Prostate gland (tissue), 2 donors: ENCODE measurements at regions not wholly inside any gene's neighbourhood (a gene's known extent, or its start where the extent isn't known, plus 50 kb on each side); places are given as distances from the start of the nearest gene placed in this dataset.

Experiments
- DNase-seq: peaks from one replicate; pipeline ENCODE4 v3.0.0-alpha.2; 2019; ENCODE audit warnings: low spot score
- H3K27ac ChIP-seq, 2 donors: fragments of 200-600 bp; sonication (generic); 2 replicates each; pipeline ENCODE4 v1.5.1; 2017 to 2019
- H3K27me3 ChIP-seq: fragments of 200-600 bp; sonication (generic); replicated peaks from 2 replicates; pipeline ENCODE4 v1.5.1; 2019; ENCODE audit not compliant: insufficient read depth
- H3K36me3 ChIP-seq, 2 donors: fragments of 200-600 bp; sonication (generic); 1 replicate in 1 of 2; 2 replicates in 1 of 2; pipeline versions ENCODE4 v1.5.1 to v1.8.1; 2017 to 2019
- H3K4me1 ChIP-seq: fragments of 200-600 bp; sonication (generic); replicated peaks from 2 replicates; pipeline ENCODE4 v1.5.1; 2019
- H3K4me3 ChIP-seq, 2 donors: fragments of 200-600 bp; sonication (generic); 2 replicates each; pipeline ENCODE4 v1.5.1; 2017 to 2019
- H3K9me3 ChIP-seq: fragments of 200-600 bp; sonication (generic); 2 replicates; pipeline ENCODE4 v1.5.1; 2017
- CTCF ChIP-seq, 4 experiments: fragments of 200-600 bp in 2 of 4; fragments of 450-650 bp in 2 of 4; sonication (generic) in 2 of 4; IDR thresholded peaks; 1 replicate in 3 of 4; 2 replicates in 1 of 4; pipeline ENCODE4 v1.5.1; 2016 to 2019; ENCODE audit warnings: antibody characterized with exemption in 4 of 4, mild to moderate bottlenecking in 2 of 4, moderate library complexity in 2 of 4
- POLR2A ChIP-seq: fragments of 450-650 bp; IDR thresholded peaks from one replicate; pipeline ENCODE4 v1.6.1; 2016; ENCODE audit warnings: antibody characterized with exemption, mild to moderate bottlenecking
- POLR2AphosphoS5 ChIP-seq: sonication (generic); formaldehyde crosslinking; IDR thresholded peaks from one replicate; pipeline ENCODE4 v1.6.1; 2017; ENCODE audit warnings: antibody characterized with exemption
- WGBS: methylation state at CpG from one replicate; pipeline ENCODE4 v1.1.5; 2018; 5-methylcytosine and 5-hydroxymethylcytosine counted together
- intact Hi-C: fragments of 100-400 bp; cut with DNase I; formaldehyde crosslinking; loops from one replicate; pipeline ENCODE4 v1.14.2; 2022

- DNase-seq, result no peak
- H3K9me3 ChIP-seq, result no peaks in the 10 kb centered on the region
- 83% methylated on average over 4 of the region's 4 CpGs for WGBS
- TF ChIP-seq POLR2A (no peak), CTCF (IDR thresholded peaks at IDR 0.05) (no peak), POLR2AphosphoS5 (no peak)
- H3K27me3 ChIP-seq, result no peaks in the 10 kb centered on the region
- H3K27ac ChIP-seq, result no peak overlapping the region
- no peaks in the 10 kb centered on the region for H3K4me1 ChIP-seq
- H3K4me3 ChIP-seq, result no peak overlapping the region
- H3K36me3 ChIP-seq, result no peaks in the 10 kb centered on the region
- intact Hi-C loops, result no loop called here
Measured at GRCh38 chr5:155903791-155904190, 423.2 kb upstream of the SGCD start.

DNA sequence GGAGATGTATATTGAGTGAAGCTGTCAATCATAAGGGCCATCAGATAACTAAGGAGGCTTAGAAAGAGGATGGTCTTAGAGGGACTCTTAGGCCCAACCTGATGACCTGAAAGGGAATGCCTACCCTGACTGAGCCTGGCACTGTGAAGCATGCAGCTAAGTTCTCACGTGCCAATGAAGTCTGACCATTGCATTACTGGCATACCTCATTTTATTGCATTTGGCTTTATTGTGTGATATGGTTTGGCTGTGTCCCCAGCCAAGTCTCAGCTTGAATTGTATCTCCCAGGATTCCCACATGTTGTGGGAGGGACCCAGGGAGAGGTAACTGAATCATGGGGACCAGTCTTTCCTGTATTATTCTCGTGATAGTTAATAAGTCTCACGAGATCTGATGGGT lies 421.6 kb upstream of the SGCD start:
- Histone ChIP-seq H3K9me3 (no peaks in the 10 kb centered on the region), H3K27me3 (no peaks in the 10 kb centered on the region), H3K36me3 (no peaks in the 10 kb centered on the region), H3K4me3 (no peak overlapping the region), H3K4me1 (no peaks in the 10 kb centered on the region), H3K27ac (no peak overlapping the region)
- WGBS, result 35% methylated on average over 3 of the region's 3 CpGs
- TF ChIP-seq POLR2A (no peak), CTCF (IDR thresholded peaks at IDR 0.05) (no peak), POLR2AphosphoS5 (peak; percentile 46)
- peak; percentile 6 for DNase-seq
- intact Hi-C loops, result no loop called here

DNA sequence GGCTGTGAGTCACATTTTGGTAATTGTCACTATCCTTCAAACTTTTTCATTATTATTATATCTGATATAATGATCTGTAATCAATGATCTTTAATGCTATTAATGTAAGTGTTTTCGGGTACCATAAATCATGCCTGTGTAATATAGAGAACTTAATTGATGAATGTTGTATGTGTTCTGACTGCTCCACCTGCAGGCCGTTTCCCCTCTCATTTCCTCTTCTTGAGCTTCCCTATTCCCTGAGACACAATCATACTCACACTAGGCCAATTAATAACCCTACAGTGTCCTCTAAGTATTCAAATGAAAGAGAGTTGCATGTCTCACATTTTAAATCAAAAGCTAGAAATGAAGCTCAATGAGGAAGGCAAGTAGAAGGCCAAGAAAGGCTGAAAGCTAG lies 420.9 kb upstream of the SGCD start:
- no peaks in the 10 kb centered on the region for H3K4me1 ChIP-seq
- H3K27ac ChIP-seq, result no peak overlapping the region
- H3K27me3 ChIP-seq, result no peaks in the 10 kb centered on the region
- no peak for DNase-seq
- H3K9me3 ChIP-seq, result no peaks in the 10 kb centered on the region
- H3K36me3 ChIP-seq, result no peaks in the 10 kb centered on the region
- H3K4me3 ChIP-seq, result no peak overlapping the region
- intact Hi-C loops, result no loop called here
- TF ChIP-seq POLR2AphosphoS5 (no peak), POLR2A (no peak), CTCF (IDR thresholded peaks at IDR 0.05) (no peak)
- WGBS, result 61% methylated on average over 2 of the region's 2 CpGs

- Histone ChIP-seq H3K36me3 (no peaks in the 10 kb centered on the region), H3K4me3 (no peak overlapping the region), H3K9me3 (no peaks in the 10 kb centered on the region), H3K27ac (no peak overlapping the region), H3K4me1 (no peaks in the 10 kb centered on the region), H3K27me3 (no peaks in the 10 kb centered on the region)
- intact Hi-C loops, result no loop called here
- 93% methylated on average over 5 of the region's 5 CpGs for WGBS
- no peak for TF ChIP-seq CTCF (IDR thresholded peaks at IDR 0.05)
- no peak for TF ChIP-seq POLR2AphosphoS5
- DNase-seq, result no peak
Measured at GRCh38 chr5:155908543-155908942, 418.4 kb upstream of the SGCD start.

DNA sequence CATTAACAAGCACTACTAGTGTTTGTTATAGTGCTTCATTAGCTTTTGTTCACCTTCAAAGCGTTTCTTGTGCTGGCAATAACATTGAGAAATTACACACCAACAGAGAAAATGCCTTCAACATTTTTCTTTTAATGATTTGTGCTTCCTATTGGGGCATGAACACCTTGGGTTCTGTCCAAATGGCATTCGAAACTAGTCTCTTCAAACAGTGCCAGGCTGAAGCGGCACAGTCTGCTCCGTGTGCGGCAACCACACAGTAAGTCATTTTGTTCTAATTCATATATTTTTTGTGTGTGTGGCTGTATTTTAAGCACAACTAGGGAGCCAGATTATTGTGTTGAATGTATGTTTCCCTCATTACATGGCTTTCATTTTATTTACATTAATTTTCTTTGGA lies 414.7 kb upstream of the SGCD start:
- no peaks in the 10 kb centered on the region for H3K27me3 ChIP-seq
- no peaks in the 10 kb centered on the region for H3K9me3 ChIP-seq
- H3K4me3 ChIP-seq, result no peak overlapping the region
- DNase-seq, result no peak
- TF ChIP-seq POLR2AphosphoS5, result no peak
- no peak for TF ChIP-seq POLR2A
- no peak for TF ChIP-seq CTCF (IDR thresholded peaks at IDR 0.05)
- H3K27ac ChIP-seq, result no peak overlapping the region
- intact Hi-C loops, result no loop called here
- H3K36me3 ChIP-seq, result no peaks in the 10 kb centered on the region
- H3K4me1 ChIP-seq, result no peaks in the 10 kb centered on the region
- 56% methylated on average over 5 of the region's 5 CpGs for WGBS
